Epithelial cell of esophagus (primary cell): ENCODE measurements at regions not wholly inside any gene's neighbourhood (a gene's known extent, or its start where the extent isn't known, plus 50 kb on each side); places are given as distances from the start of the nearest gene placed in this dataset.
"Not testable (repeated sequence)": the region's sequence is repeated elsewhere in the genome, so short reads cannot be mapped to it uniquely, and the experiment has no call there.

Experiments
- DNase-seq: peaks from one replicate; pipeline ENCODE4 v3.0.0; 2010; ENCODE audit warnings: low read depth
- H3K4me3 ChIP-seq: 2 replicates; pipeline ENCODE4 v1.5.1; 2011; ENCODE audit warnings: mild to moderate bottlenecking, low read length, control low read depth
- TF ChIP-seq, protein P1 (sequence below): IDR thresholded peaks from 2 replicates; pipeline ENCODE4 v1.5.1; 2011; ENCODE audit warnings: low read depth, mild to moderate bottlenecking, low read length, control low read depth, inconsistent platforms; ENCODE audit not compliant: insufficient read depth; ENCODE audit errors: missing control alignments

DNA sequence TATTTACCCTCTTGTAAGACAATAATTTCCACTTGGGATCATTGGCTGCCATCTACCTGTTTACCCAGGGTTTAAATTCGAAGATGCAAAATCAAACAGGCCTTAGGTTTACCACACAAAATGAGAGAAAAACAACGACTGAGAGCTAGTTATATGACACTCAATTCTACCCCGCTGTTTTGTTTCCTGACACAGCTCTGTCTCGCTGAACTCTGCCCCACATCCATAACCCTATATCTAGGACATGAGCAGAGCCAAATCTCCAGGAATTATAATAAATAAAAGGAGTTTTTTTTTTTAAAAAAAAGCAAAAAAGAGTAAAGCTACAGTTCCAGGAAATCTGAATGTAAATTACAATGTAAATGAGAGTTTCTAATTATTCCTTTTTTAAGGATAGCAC lies 165.4 kb upstream of the NR2F2 start:
- no peak overlapping the region for H3K4me3 ChIP-seq
- no peak for DNase-seq
- TF ChIP-seq, protein P1, sequence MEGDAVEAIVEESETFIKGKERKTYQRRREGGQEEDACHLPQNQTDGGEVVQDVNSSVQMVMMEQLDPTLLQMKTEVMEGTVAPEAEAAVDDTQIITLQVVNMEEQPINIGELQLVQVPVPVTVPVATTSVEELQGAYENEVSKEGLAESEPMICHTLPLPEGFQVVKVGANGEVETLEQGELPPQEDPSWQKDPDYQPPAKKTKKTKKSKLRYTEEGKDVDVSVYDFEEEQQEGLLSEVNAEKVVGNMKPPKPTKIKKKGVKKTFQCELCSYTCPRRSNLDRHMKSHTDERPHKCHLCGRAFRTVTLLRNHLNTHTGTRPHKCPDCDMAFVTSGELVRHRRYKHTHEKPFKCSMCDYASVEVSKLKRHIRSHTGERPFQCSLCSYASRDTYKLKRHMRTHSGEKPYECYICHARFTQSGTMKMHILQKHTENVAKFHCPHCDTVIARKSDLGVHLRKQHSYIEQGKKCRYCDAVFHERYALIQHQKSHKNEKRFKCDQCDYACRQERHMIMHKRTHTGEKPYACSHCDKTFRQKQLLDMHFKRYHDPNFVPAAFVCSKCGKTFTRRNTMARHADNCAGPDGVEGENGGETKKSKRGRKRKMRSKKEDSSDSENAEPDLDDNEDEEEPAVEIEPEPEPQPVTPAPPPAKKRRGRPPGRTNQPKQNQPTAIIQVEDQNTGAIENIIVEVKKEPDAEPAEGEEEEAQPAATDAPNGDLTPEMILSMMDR: no peak

GRCh38 chr15:96165775-96166174 lies 164.7 kb upstream of the NR2F2 start:
- no peak for DNase-seq
- TF ChIP-seq, protein P1: no peak
- no peak overlapping the region for H3K4me3 ChIP-seq

DNA sequence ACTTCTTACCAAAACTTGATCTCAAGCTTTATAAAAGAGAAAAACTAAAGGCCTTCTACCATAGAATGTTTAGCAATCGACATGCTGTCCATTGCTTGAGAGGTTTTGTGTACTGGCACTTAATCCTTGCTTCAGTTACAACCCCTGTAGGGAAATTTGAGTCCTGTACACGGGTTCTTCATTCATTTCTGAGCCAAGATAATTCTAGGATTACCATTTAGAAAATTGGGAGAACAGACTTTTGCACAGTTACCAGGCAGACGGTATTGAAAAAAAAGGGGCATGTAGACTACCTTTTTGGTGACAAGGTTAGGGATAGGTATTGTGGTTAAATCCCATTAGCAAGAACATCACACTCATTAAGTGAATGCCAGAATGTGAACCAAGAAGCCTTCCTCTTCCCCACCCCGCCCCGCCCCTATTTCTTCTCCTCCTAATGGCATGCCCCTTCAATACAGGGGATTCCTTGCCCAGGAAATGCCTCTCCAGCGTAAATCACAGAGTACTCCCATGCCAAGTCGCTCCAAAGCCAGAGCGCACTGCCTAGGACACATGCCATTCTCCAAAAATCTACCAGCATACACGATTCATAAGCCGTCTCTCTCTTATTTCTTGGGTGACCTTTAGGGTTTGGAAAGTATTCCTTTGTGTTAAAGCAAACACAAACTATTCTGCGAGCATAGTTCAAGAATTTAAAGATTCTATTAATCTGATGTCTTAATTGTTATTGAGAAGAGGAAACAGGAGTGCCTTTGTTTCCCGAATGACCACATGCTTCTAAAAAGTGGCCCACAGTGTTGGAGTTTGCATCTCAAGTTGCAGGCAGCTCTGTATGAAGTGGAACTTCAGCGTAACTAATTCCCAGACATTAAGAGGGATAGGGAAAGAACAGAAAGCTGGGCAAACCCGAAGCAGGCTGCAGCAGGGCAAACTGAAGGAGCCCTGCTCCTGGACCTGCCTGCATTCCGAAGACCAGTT lies 164.0 kb upstream of the NR2F2 start:
- TF ChIP-seq, protein P1: no peak
- DNase-seq: no peak
- no peak overlapping the region for H3K4me3 ChIP-seq

GRCh38 chr15:96170616-96170978 lies 159.9 kb upstream of the NR2F2 start:
- H3K4me3 ChIP-seq, DNase-seq: not testable (repeated sequence)

DNA sequence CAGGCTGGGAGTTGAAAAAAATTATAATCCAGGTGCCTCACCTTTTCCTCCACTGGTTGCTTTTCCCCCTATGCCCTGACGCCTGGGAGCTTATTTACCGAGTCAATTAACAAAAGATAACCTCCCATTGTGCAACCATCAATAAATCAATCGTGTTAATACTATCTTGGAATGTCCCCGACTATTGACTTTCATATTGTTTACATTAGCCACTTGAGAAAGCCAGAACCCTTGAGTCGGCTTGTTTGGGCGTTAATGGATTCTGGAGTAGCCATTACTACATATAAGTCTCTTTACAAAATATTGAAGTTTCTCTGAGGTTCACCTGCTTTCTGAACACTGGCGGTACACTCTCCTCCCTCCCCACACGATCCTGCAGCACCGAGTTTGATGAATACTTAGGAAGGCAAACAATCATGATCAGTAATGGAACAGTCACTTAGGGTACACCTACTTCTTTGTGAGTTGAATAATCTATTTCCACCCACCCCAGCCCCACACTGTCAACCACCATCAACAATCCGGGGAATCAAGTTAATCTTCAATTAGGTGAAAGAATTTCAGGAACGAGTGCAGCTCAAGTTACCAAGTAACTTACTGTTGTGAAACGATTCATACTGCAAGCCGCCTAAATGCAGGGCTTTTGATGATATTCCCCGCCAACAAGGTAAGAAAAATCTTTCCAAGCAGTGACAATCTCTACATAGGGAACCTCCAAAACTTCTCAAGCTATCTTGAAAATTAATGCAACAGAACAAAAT lies 159.3 kb upstream of the NR2F2 start:
- DNase-seq: no peak
- no peak overlapping the region for H3K4me3 ChIP-seq
- TF ChIP-seq, protein P1: no peak

- DNase-seq: peak; percentile 41
- TF ChIP-seq, protein P1: no peak
- no peak overlapping the region for H3K4me3 ChIP-seq
Observed at GRCh38 chr15:96171853-96172296, 158.6 kb upstream of the NR2F2 start.

- DNase-seq: no peak
- TF ChIP-seq, protein P1: no peak
- H3K4me3 ChIP-seq: no peak overlapping the region
Observed at GRCh38 chr15:96172417-96172816, 158.1 kb upstream of the NR2F2 start.
